Astrocyte (in vitro differentiated cells and primary cell): ENCODE measurements at regions not wholly inside any gene's neighbourhood (a gene's known extent, or its start where the extent isn't known, plus 50 kb on each side); places are given as distances from the start of the nearest gene placed in this dataset.

Experiments
- DNase-seq: peaks from one replicate; pipeline ENCODE4 v3.0.0-alpha.2; 2010; ENCODE audit warnings: low read depth
- FAIRE-seq: peaks from 2 replicates; lab custom pipeline; 2011; peaks lifted over from hg19 to GRCh38; lab: Jason Lieb, UNC
- H2AFZ ChIP-seq: 2 replicates; pipeline ENCODE4 v1.6.0; 2012; ENCODE audit warnings: low read depth, low read length, inconsistent platforms
- H3K27ac ChIP-seq: 2 replicates; pipeline ENCODE4 v1.5.1; 2011; ENCODE audit warnings: low read depth, low read length, inconsistent platforms
- H3K27me3 ChIP-seq: 2 replicates; pipeline ENCODE4 v1.6.0; 2011; ENCODE audit warnings: low read length, inconsistent platforms; ENCODE audit not compliant: insufficient read depth
- H3K36me3 ChIP-seq: 2 replicates; pipeline ENCODE4 v1.5.1; 2011; ENCODE audit warnings: low read length, inconsistent platforms; ENCODE audit not compliant: insufficient read depth
- H3K4me1 ChIP-seq: 2 replicates; pipeline ENCODE4 v1.5.1; 2011; ENCODE audit warnings: low read length, inconsistent platforms; ENCODE audit not compliant: insufficient read depth
- H3K4me2 ChIP-seq: 2 replicates; pipeline ENCODE4 v1.6.0; 2012; ENCODE audit warnings: low read length, inconsistent platforms
- H3K4me3 ChIP-seq: 2 replicates; pipeline ENCODE4 v1.5.1; 2011; ENCODE audit warnings: low read depth, mild to moderate bottlenecking, low read length, inconsistent platforms; ENCODE audit not compliant: insufficient read depth
- H3K79me2 ChIP-seq: 2 replicates; pipeline ENCODE4 v1.6.0; 2012; ENCODE audit warnings: mild to moderate bottlenecking, low read length, inconsistent platforms; ENCODE audit not compliant: insufficient read depth
- H3K9ac ChIP-seq: 2 replicates; pipeline ENCODE4 v1.6.0; 2012; ENCODE audit warnings: mild to moderate bottlenecking, low read length, inconsistent platforms
- H3K9me3 ChIP-seq: 2 replicates; pipeline ENCODE4 v1.5.1; 2012; ENCODE audit warnings: low read depth, mild to moderate bottlenecking, low read length, inconsistent platforms; ENCODE audit not compliant: insufficient read depth
- H4K20me1 ChIP-seq: 2 replicates; pipeline ENCODE4 v1.6.0; 2012; ENCODE audit warnings: low read length, inconsistent platforms; ENCODE audit not compliant: insufficient read depth
- H3K27ac Mint-ChIP-seq: one replicate; pipeline ENCODE4 v1.8.0; 2021; ENCODE audit warnings: mild to moderate bottlenecking, mixed read lengths; ENCODE audit not compliant: unreplicated experiment
- H3K27me3 Mint-ChIP-seq: one replicate; pipeline ENCODE4 v1.8.0; 2021; ENCODE audit warnings: low read depth, mixed read lengths; ENCODE audit not compliant: unreplicated experiment
- H3K36me3 Mint-ChIP-seq: one replicate; pipeline ENCODE4 v1.8.0; 2021; ENCODE audit warnings: low read depth, mixed read lengths; ENCODE audit not compliant: unreplicated experiment
- H3K4me1 Mint-ChIP-seq: one replicate; pipeline ENCODE4 v1.8.0; 2021; ENCODE audit warnings: low read depth, mixed read lengths; ENCODE audit not compliant: unreplicated experiment
- H3K4me3 Mint-ChIP-seq: one replicate; pipeline ENCODE4 v1.8.0; 2021; ENCODE audit warnings: mild to moderate bottlenecking, moderate library complexity, mixed read lengths; ENCODE audit not compliant: unreplicated experiment
- H3K9me3 Mint-ChIP-seq: one replicate; pipeline ENCODE4 v1.8.0; 2021; ENCODE audit warnings: mild to moderate bottlenecking, mixed read lengths; ENCODE audit not compliant: unreplicated experiment
- CTCF ChIP-seq: IDR thresholded peaks from 2 replicates; pipeline ENCODE4 v1.5.1; 2011; ENCODE audit warnings: low read depth, mild to moderate bottlenecking, inconsistent platforms, low read length, moderate library complexity; ENCODE audit not compliant: insufficient read depth
- EZH2 ChIP-seq: IDR thresholded peaks from 2 replicates; pipeline ENCODE4 v1.6.1; 2012; ENCODE audit warnings: mild to moderate bottlenecking, low read length, inconsistent platforms; ENCODE audit not compliant: insufficient read depth

GRCh38 chr9:93898026-93898425 is 57.1 kb downstream of the BARX1 start:
- Histone ChIP-seq H3K9me3 (no peaks in the 10 kb centered on the region), H3K27ac (no peak overlapping the region), H3K4me2 (no peak overlapping the region), H3K9ac (no peak overlapping the region), H4K20me1 (no peaks in the 10 kb centered on the region), H3K79me2 (no peaks in the 10 kb centered on the region), H3K27me3 (no peaks in the 10 kb centered on the region), H3K4me1 (no peaks in the 10 kb centered on the region), H3K36me3 (no peaks in the 10 kb centered on the region), H2AFZ (no peak overlapping the region), H3K4me3 (no peak overlapping the region)
- FAIRE-seq (no peak), DNase-seq (no peak)
- Mint-ChIP-seq H3K9me3 (peaks cover 14% of the 10 kb centered on the region), H3K4me1 (no peaks in the 10 kb centered on the region), H3K27me3 (peaks cover 25% of the 10 kb centered on the region), H3K4me3 (no peak overlapping the region), H3K36me3 (no peaks in the 10 kb centered on the region), H3K27ac (no peak overlapping the region)
- TF ChIP-seq EZH2 (no peak), CTCF (no peak)

- no peak overlapping the region for H2AFZ ChIP-seq
- no peak overlapping the region for H3K27ac Mint-ChIP-seq
- H3K9ac ChIP-seq: no peak overlapping the region
- H3K9me3 ChIP-seq: no peaks in the 10 kb centered on the region
- FAIRE-seq (no peak), DNase-seq (no peak)
- no peak overlapping the region for H3K4me3 Mint-ChIP-seq
- H3K4me2 ChIP-seq: no peak overlapping the region
- peaks cover 19% of the 10 kb centered on the region for H3K9me3 Mint-ChIP-seq
- no peaks in the 10 kb centered on the region for H3K4me1 ChIP-seq
- H3K79me2 ChIP-seq: no peaks in the 10 kb centered on the region
- no peaks in the 10 kb centered on the region for H3K4me1 Mint-ChIP-seq
- no peaks in the 10 kb centered on the region for H3K36me3 Mint-ChIP-seq
- H3K27ac ChIP-seq: no peak overlapping the region
- TF ChIP-seq CTCF: no peak
- no peak for TF ChIP-seq EZH2
- H3K27me3 Mint-ChIP-seq: peaks cover 26% of the 10 kb centered on the region
- no peaks in the 10 kb centered on the region for H3K36me3 ChIP-seq
- no peak overlapping the region for H3K4me3 ChIP-seq
- no peaks in the 10 kb centered on the region for H3K27me3 ChIP-seq
- no peaks in the 10 kb centered on the region for H4K20me1 ChIP-seq
These were observed 57.8 kb downstream of the BARX1 start for GRCh38 chr9:93897075-93897970.

GRCh38 chr9:93896496-93897033 is 58.6 kb downstream of the BARX1 start:
- no peaks in the 10 kb centered on the region for H3K79me2 ChIP-seq
- DNase-seq: no peak
- no peaks in the 10 kb centered on the region for H3K27me3 ChIP-seq
- H3K4me2 ChIP-seq: no peak overlapping the region
- Mint-ChIP-seq H3K27ac (no peak overlapping the region), H3K27me3 (peaks cover 20% of the 10 kb centered on the region), H3K36me3 (no peaks in the 10 kb centered on the region), H3K4me1 (no peaks in the 10 kb centered on the region), H3K4me3 (no peak overlapping the region), H3K9me3 (peaks cover 19% of the 10 kb centered on the region)
- no peaks in the 10 kb centered on the region for H4K20me1 ChIP-seq
- H3K4me1 ChIP-seq: no peaks in the 10 kb centered on the region
- FAIRE-seq: no peak
- no peak overlapping the region for H3K27ac ChIP-seq
- no peak overlapping the region for H3K4me3 ChIP-seq
- TF ChIP-seq EZH2: no peak
- TF ChIP-seq CTCF: no peak
- no peak overlapping the region for H3K9ac ChIP-seq
- H2AFZ ChIP-seq: no peak overlapping the region
- no peaks in the 10 kb centered on the region for H3K36me3 ChIP-seq
- no peaks in the 10 kb centered on the region for H3K9me3 ChIP-seq
